DMS114 treated with DMSO at 0.1 percent for 48 hours (cell line): ENCODE measurements at regions not wholly inside any gene's neighbourhood (a gene's known extent, or its start where the extent isn't known, plus 50 kb on each side); places are given as distances from the start of the nearest gene placed in this dataset.
"Not testable (repeated sequence)": the region's sequence is repeated elsewhere in the genome, so short reads cannot be mapped to it uniquely, and the experiment has no call there.

Source experiments
- DNase-seq: peaks from one replicate; lab custom pipeline; 2025; ENCODE audit not compliant: unreplicated experiment; lab: John Stamatoyannopoulos, UW

- DNase-seq = no peak
These were observed 140.0 kb upstream of the SERTAD2 start for GRCh38 chr2:64793701-64794100.

- DNase-seq = no peak
These were observed 140.8 kb upstream of the SERTAD2 start for GRCh38 chr2:64794426-64794995.

- DNase-seq = no peak
These were observed 141.4 kb upstream of the SERTAD2 start for GRCh38 chr2:64795024-64795592.

GRCh38 chr2:64796926-64797325, 143.2 kb upstream of the SERTAD2 start:
- DNase-seq = no peak

GRCh38 chr2:64797881-64798575, 144.3 kb upstream of the SERTAD2 start:
- DNase-seq = no peak

- no peak for DNase-seq
These were observed 146.0 kb upstream of the SERTAD2 start for GRCh38 chr2:64799592-64800252.

- no peak for DNase-seq
These were observed 150.1 kb upstream of the SERTAD2 start for GRCh38 chr2:64803776-64804175.

- DNase-seq = no peak
These were observed 150.9 kb upstream of the SERTAD2 start for GRCh38 chr2:64804651-64805050.

- DNase-seq = no peak
These were observed 153.7 kb upstream of the SERTAD2 start for GRCh38 chr2:64807417-64807816.

- DNase-seq = no peak
These were observed 154.4 kb upstream of the SERTAD2 start for GRCh38 chr2:64808092-64808491.

- DNase-seq = no peak
These were observed 155.0 kb upstream of the SERTAD2 start for GRCh38 chr2:64808754-64809153.

- no peak for DNase-seq
These were observed 155.5 kb upstream of the SERTAD2 start for GRCh38 chr2:64809216-64809615.

- no peak for DNase-seq
These were observed 158.6 kb upstream of the SERTAD2 start for GRCh38 chr2:64812285-64812684.

- DNase-seq = no peak
These were observed 160.3 kb upstream of the SERTAD2 start for GRCh38 chr2:64814007-64814406.

- DNase-seq = not testable (repeated sequence)
These were observed 162.8 kb upstream of the SERTAD2 start for GRCh38 chr2:64816526-64816925.

- no peak for DNase-seq
These were observed 163.7 kb upstream of the SERTAD2 start for GRCh38 chr2:64817453-64817852.

GRCh38 chr2:64818664-64819060, 164.9 kb upstream of the SERTAD2 start:
- no peak for DNase-seq

GRCh38 chr2:64819361-64819760, 165.6 kb upstream of the SERTAD2 start:
- no peak for DNase-seq

- no peak for DNase-seq
These were observed 166.3 kb upstream of the SERTAD2 start for GRCh38 chr2:64819774-64820688.

- no peak for DNase-seq
These were observed 167.2 kb upstream of the SERTAD2 start for GRCh38 chr2:64820901-64821300.

GRCh38 chr2:64823794-64824193, 165.4 kb upstream of the SLC1A4 start:
- no peak for DNase-seq
